Muscle of leg (tissue), 3 donors: ENCODE measurements at regions not wholly inside any gene's neighbourhood (a gene's known extent, or its start where the extent isn't known, plus 50 kb on each side); places are given as distances from the start of the nearest gene placed in this dataset.
A peak's percentile ranks its signal among the peaks of the same experiment; 100 is the strongest.

Experiments
- DNase-seq: peaks from one replicate; pipeline ENCODE4 v3.0.0; 2013
- H3K27ac ChIP-seq: one replicate; pipeline ENCODE4 v1.5.1; 2013; ENCODE audit warnings: mild to moderate bottlenecking, low read length, control low read depth
- H3K27me3 ChIP-seq: one replicate; pipeline ENCODE4 v1.6.1; 2013; ENCODE audit warnings: low read length; ENCODE audit not compliant: control insufficient read depth, insufficient read depth
- H3K36me3 ChIP-seq: one replicate; pipeline ENCODE4 v1.6.1; 2013; ENCODE audit warnings: low read length; ENCODE audit not compliant: control insufficient read depth, insufficient read depth
- H3K4me1 ChIP-seq: one replicate; pipeline ENCODE4 v1.6.1; 2013; ENCODE audit warnings: low read length; ENCODE audit not compliant: control insufficient read depth, insufficient read depth
- H3K4me3 ChIP-seq: one replicate; pipeline ENCODE4 v1.5.1; 2013; ENCODE audit warnings: low read length, control low read depth
- H3K9me3 ChIP-seq: replicated peaks from 2 replicates; pipeline ENCODE4 v1.6.1; 2013; ENCODE audit warnings: low read depth, low read length; ENCODE audit not compliant: control insufficient read depth
- WGBS: methylation state at CpG from one replicate; pipeline ENCODE4 v1.1.5; 2013; ENCODE audit warnings: missing lambda C conversion rate; ENCODE audit not compliant: insufficient coverage; 5-methylcytosine and 5-hydroxymethylcytosine counted together

DNA sequence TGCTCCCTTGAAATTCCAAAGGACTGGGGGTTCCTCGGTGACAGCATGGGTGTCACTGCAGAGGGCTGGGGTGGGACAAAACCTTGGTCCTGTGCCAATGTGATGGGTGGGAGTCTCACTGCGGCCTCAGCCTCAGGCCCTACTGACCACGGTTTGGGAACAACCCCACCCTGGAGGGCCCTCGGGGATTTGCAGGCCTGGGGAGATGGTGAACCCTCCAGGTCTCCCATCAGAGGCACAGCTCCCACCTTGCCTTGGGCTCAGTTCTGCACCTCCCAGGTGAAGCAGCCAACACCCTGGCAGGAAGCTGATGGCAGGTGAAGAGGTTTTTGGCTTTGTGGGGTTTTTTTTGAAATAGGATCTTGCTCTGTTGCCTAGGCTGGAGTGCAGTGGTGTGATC lies 286.8 kb downstream of the PBX3 start:
- 60% methylated on average over 2 of the region's 4 CpGs for WGBS
- no peaks in the 10 kb centered on the region for H3K4me1 ChIP-seq
- H3K4me3 ChIP-seq, result no peak overlapping the region
- H3K36me3 ChIP-seq, result no peaks in the 10 kb centered on the region
- H3K27me3 ChIP-seq, result peaks cover 11% of the 10 kb centered on the region
- no peak for DNase-seq
- H3K27ac ChIP-seq, result no peak overlapping the region
- no peaks in the 10 kb centered on the region for H3K9me3 ChIP-seq

DNA sequence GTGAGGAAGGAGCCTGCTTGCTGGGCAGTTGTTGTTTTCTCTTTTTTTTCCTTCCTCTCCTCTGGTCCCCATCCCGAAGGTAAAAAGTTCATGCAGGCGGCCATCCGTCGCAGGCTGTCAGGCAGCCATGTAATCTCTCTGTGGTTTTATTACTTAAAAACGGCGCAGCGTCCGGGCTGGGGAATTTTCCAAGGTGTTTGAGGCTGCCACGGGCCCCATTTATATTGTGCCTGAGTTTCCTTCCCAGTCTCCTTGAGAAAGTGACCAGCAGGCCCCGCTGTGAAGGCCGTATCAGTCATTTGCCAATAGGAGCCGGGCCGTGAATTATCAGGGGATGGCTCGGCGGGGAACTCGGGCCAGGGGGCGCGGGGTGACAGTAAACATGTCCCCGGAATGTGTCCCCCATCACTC lies 289.7 kb downstream of the PBX3 start:
- no peaks in the 10 kb centered on the region for H3K36me3 ChIP-seq

DNA sequence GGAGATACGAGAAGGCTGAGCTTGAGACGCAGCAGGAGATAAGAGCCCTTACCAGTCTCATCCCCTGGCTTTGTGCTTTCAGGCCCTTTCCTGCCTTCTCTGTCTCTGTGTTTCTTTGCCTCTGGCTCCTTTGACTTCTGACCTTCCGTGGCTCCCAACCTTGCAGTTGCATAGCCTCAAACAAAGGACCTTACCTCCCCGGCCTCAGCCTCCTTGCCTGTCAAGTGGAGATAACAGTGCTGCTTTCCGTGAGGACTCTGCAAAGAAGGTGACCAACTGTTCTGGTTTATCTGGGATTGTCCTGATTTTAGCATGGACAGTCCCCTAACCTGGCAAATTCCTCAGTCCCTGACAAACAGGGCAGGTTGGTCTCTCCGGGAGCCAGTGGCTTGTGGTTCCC lies 287.8 kb upstream of the MVB12B start:
- peaks cover 13% of the 10 kb centered on the region for H3K27me3 ChIP-seq
- H3K36me3 ChIP-seq, result no peaks in the 10 kb centered on the region
- H3K27ac ChIP-seq, result no peak overlapping the region
- H3K4me1 ChIP-seq, result no peaks in the 10 kb centered on the region
- no peak for DNase-seq
- 77% methylated on average over 5 of the region's 6 CpGs for WGBS
- no peak overlapping the region for H3K4me3 ChIP-seq
- H3K9me3 ChIP-seq, result peaks cover 5% of the 10 kb centered on the region

More for the DNA sequence above, 289.7 kb downstream of the PBX3 start:
- Histone ChIP-seq H3K27ac (no peak overlapping the region), H3K9me3 (no peaks in the 10 kb centered on the region), H3K4me3 (no peak overlapping the region), H3K27me3 (peaks cover 13% of the 10 kb centered on the region), H3K4me1 (no peaks in the 10 kb centered on the region)
- WGBS, result 2% methylated on average over 13 of the region's 19 CpGs
- peak; percentile 51 for DNase-seq

DNA sequence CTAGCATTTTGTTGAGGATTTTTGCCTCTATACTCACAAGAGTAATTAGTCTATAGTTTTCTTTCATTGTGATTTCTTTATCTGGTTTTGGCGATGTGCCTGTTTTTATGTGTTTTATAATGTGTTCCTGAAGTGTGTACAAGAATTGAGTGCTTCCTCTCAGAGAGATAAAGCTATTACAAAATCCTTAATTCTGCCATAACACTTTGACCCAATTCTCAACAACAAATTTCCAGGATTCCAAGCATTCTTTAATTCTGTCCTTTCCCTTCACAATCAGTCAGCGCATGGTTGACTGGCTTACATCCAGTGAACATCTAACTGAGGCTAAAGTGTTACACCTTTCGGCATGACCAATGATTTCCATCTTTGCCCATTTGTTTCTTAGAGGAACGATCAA lies 282.9 kb upstream of the MVB12B start:
- 85% methylated on average over 2 of the region's 4 CpGs for WGBS
- H3K4me1 ChIP-seq, result no peaks in the 10 kb centered on the region
- no peaks in the 10 kb centered on the region for H3K36me3 ChIP-seq
- peaks cover 4% of the 10 kb centered on the region for H3K27me3 ChIP-seq
- H3K4me3 ChIP-seq, result no peak overlapping the region
- DNase-seq, result no peak
- no peak overlapping the region for H3K27ac ChIP-seq
- H3K9me3 ChIP-seq, result peaks cover 19% of the 10 kb centered on the region

DNA sequence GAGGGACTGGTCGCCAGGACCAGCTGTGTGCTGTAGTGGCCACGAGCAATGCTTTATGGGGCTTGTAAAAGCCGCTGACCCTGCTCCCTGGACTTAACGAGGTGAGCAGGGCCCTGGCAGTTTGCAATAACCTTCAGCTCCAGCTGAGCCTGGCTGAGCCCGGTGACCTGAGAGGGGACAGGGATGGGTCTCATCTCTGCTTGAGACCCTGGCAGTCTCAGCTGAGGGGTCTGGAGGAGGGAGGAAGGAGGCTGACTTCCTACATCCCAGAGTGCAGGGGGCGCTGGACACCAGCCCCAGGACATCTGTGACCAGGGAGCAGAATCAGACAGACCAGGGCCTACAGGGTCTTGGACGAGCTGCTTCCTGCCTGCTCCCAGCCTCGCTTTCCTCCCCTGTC lies 277.5 kb upstream of the MVB12B start:
- no peak for DNase-seq
- 32% methylated on average over 4 of the region's 8 CpGs for WGBS
- H3K27me3 ChIP-seq, result peaks cover 18% of the 10 kb centered on the region

DNA sequence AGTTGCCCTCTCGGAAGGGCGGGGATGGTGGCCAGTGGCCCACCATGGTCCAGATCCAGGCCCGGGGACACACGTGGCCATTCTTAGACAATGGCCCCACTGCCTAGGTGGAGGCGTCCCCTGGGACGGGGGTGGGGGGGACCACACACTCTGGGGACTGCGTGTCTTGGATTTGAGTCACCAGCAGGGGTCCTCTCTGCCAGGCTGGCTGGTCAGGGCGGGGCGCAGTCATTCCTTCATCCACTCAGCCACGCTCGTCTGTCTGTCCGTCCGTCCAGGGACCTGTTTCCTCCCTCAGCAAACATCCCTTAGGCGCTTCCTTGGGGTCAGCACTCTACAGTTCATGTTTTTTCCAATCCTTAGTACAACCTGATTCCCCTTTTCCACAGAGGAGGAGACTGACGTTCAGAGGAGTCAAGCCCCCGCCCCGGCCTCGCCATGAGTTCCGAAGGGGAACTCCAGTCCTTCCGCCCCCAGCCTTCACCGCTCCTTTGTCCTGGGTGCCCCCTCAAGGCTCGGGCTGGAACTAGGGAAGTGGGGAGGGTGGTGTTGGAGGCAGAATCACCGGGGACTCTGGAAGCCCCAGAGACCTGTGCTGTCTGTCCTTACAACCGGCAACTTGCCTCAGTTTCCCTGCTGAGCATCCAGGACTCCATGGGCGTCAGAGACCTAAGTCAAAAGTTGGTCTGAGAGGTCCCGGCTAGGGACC lies 276.6 kb upstream of the MVB12B start:
- DNase-seq, result no peak
- Histone ChIP-seq H3K4me3 (no peak overlapping the region), H3K4me1 (no peaks in the 10 kb centered on the region), H3K36me3 (no peaks in the 10 kb centered on the region), H3K27me3 (peaks cover 24% of the 10 kb centered on the region), H3K27ac (no peak overlapping the region), H3K9me3 (peaks cover 10% of the 10 kb centered on the region)
- WGBS, result 76% methylated on average over 16 of the region's 26 CpGs

More for the DNA sequence above, 277.5 kb upstream of the MVB12B start:
- Histone ChIP-seq H3K4me1 (no peaks in the 10 kb centered on the region), H3K9me3 (peaks cover 14% of the 10 kb centered on the region), H3K4me3 (no peak overlapping the region), H3K27ac (no peak overlapping the region), H3K36me3 (no peaks in the 10 kb centered on the region)

DNA sequence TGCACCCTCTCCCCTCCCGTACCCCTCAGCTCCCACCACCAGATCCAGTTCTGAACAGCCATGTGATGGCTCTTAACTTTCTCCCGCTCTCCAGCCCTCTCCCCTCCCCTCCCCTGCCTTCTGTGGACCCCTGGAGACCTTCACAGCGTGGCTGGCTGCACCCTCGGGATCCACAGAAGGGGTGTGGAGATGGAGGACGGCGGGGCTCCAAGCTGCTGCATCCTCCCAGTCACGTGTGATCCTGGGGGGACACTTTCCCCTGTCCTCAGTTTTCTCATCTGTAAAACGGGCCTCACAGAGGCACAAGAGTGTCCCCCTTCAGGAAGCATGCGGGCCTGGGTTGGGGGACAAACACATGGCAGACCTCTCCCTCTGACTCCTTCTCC lies 276.0 kb upstream of the MVB12B start:
- WGBS, result 78% methylated on average over 7 of the region's 9 CpGs

DNA sequence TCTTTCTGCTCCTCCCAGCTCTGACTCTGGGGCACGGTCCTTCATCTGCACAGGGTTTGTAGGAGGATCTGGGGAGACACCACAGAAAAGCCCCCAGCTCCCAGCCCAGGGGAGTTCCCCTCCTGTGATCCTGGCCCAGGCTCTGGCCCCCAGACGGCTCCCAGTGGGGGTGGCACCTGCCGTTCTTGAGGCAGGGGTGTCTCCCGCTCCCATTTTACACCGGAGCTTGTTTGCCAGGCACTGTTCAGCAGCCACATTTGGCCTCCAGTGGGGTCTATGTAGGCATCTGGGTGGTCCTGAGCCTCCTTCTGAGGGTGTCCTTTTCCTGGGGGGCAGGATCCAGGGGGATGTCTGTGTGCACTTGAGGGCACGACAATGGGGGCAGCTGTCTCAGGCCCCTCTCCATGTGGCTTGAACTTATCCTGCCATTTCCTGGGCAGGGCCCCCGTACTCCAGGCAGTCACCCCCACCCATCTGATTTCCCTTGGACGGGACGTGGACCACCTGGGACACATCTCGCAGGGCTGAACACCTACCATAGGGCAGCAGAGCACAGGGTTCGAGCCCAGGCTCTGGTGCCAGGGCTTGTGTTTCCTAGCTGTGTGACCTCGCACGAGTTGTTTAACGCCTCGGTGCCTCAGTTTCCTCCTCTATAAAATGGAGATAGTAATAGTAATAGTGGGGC lies 275.0 kb upstream of the MVB12B start:
- no peaks in the 10 kb centered on the region for H3K4me1 ChIP-seq
- peaks cover 36% of the 10 kb centered on the region for H3K27me3 ChIP-seq
- DNase-seq, result no peak

More for the DNA sequence above, 276.0 kb upstream of the MVB12B start:
- Histone ChIP-seq H3K27ac (no peak overlapping the region), H3K9me3 (peaks cover 7% of the 10 kb centered on the region), H3K36me3 (no peaks in the 10 kb centered on the region), H3K4me1 (no peaks in the 10 kb centered on the region), H3K27me3 (peaks cover 29% of the 10 kb centered on the region), H3K4me3 (no peak overlapping the region)
- no peak for DNase-seq

DNA sequence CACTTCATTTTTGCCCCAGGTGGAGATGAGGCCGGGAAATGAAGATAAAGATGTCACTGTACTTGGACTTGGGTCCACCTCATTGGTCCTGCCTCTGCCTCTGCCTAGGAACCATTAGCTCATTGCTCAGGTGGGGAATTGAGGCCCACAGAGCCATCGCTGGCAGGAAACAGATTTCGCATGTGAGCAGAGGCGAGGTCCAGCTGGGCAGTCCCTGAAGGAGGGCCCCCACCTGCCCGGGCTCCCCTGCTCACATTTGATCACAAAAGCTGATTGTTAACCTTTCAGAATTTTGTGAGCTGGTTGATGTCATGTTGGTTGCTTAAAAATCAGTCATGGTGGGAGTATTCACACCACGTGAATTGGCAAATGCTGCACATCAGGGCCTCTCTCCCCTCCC lies 273.8 kb upstream of the MVB12B start:
- Histone ChIP-seq H3K27ac (no peak overlapping the region), H3K4me3 (no peak overlapping the region), H3K27me3 (peaks cover 36% of the 10 kb centered on the region), H3K9me3 (no peaks in the 10 kb centered on the region), H3K36me3 (no peaks in the 10 kb centered on the region), H3K4me1 (peaks cover 2% of the 10 kb centered on the region)
- no peak for DNase-seq
- WGBS, result 68% methylated on average over 5 of the region's 6 CpGs

More for the DNA sequence above, 275.0 kb upstream of the MVB12B start:
- Histone ChIP-seq H3K36me3 (no peaks in the 10 kb centered on the region), H3K9me3 (no peaks in the 10 kb centered on the region), H3K27ac (no peak overlapping the region), H3K4me3 (no peak overlapping the region)
- 61% methylated on average over 11 of the region's 15 CpGs for WGBS

DNA sequence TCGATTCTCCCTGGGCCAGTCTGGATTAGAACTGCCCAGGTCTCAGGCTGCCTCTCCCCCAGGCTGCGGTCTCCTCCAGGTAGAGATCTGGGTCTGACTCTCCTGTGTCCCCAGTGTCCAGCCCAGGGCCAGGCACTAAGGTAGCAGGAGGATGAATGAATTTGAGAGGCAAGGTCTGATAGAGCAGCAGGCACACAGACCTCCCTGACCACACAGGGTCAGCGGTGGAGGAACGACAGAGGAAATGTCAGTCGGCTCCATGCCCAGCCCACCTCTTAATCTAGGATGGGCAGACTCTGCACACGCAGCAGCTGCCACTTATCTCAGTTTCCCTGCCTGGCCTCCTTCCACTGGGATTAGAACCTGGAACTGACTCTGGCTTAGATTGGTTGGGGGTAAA lies 272.7 kb upstream of the MVB12B start:
- WGBS, result 90% methylated on average over 2 of the region's 6 CpGs
- no peak for DNase-seq

More for the DNA sequence above, 272.7 kb upstream of the MVB12B start:
- H3K27ac ChIP-seq, result no peak overlapping the region
- peaks cover 45% of the 10 kb centered on the region for H3K27me3 ChIP-seq
- no peaks in the 10 kb centered on the region for H3K9me3 ChIP-seq
- peaks cover 2% of the 10 kb centered on the region for H3K4me1 ChIP-seq
- H3K4me3 ChIP-seq, result no peak overlapping the region
- no peaks in the 10 kb centered on the region for H3K36me3 ChIP-seq
